H1 (cell line): ENCODE measurements at regions not wholly inside any gene's neighbourhood (a gene's known extent, or its start where the extent isn't known, plus 50 kb on each side); places are given as distances from the start of the nearest gene placed in this dataset.

Experiments
- ATF3 ChIP-seq: IDR thresholded peaks from 2 replicates; pipeline ENCODE4 v1.6.1; 2011; ENCODE audit warnings: low read depth, mild to moderate bottlenecking, low read length; ENCODE audit not compliant: insufficient read depth
- CEBPB ChIP-seq: IDR thresholded peaks from 2 replicates; pipeline ENCODE4 v1.6.1; 2012; ENCODE audit warnings: low read depth, low read length
- FOSL1 ChIP-seq: IDR thresholded peaks from 2 replicates; pipeline ENCODE4 v1.6.1; 2011; ENCODE audit warnings: mild to moderate bottlenecking, low read depth, low read length, moderate library complexity; ENCODE audit not compliant: insufficient read depth
- GABPA ChIP-seq: IDR thresholded peaks from 2 replicates; pipeline ENCODE4 v1.6.1; 2011; ENCODE audit warnings: mild to moderate bottlenecking, low read length, moderate library complexity, borderline replicate concordance; ENCODE audit not compliant: insufficient read depth
- JUN ChIP-seq: IDR thresholded peaks from 2 replicates; pipeline ENCODE4 v1.6.1; 2011; ENCODE audit warnings: low read depth, mild to moderate bottlenecking, improper control_type of control experiment, low read length
- NANOG ChIP-seq: IDR thresholded peaks from 2 replicates; pipeline ENCODE4 v1.6.1; 2011; ENCODE audit warnings: low read length, low read depth, mild to moderate bottlenecking, inconsistent platforms; ENCODE audit not compliant: insufficient read depth, poor library complexity, severe bottlenecking
- PHF8 ChIP-seq: fragments of 200-600 bp; sonication (generic); conservative IDR thresholded peaks from 2 replicates; pipeline ENCODE4 v1.7.1; 2012; ENCODE audit warnings: low read depth, mild to moderate bottlenecking, inconsistent platforms, low read length, moderate library complexity
- POU5F1 ChIP-seq: IDR thresholded peaks from 2 replicates; pipeline ENCODE4 v1.6.1; 2011; ENCODE audit warnings: low read depth, mild to moderate bottlenecking, low read length, moderate library complexity
- RAD21 ChIP-seq, 2 experiments: IDR thresholded peaks in 1 of 2; conservative IDR thresholded peaks in 1 of 2; 2 replicates each; pipeline ENCODE4 v1.6.1; 2011; ENCODE audit warnings: low read depth in 2 of 2, low read length in 2 of 2, improper control_type of control experiment in 1 of 2, inconsistent platforms in 1 of 2, mild to moderate bottlenecking in 1 of 2, moderate library complexity in 1 of 2
- SIX5 ChIP-seq: IDR thresholded peaks from 2 replicates; pipeline ENCODE4 v1.6.1; 2011; ENCODE audit warnings: mild to moderate bottlenecking, low read depth, low read length
- SP1 ChIP-seq: IDR thresholded peaks from 2 replicates; pipeline ENCODE4 v1.6.1; 2011; ENCODE audit warnings: low read depth, low read length
- SRF ChIP-seq: IDR thresholded peaks from 2 replicates; pipeline ENCODE4 v1.6.1; 2011; ENCODE audit warnings: mild to moderate bottlenecking, low read depth, low read length, moderate library complexity
- SUZ12 ChIP-seq: fragments of 200-600 bp; sonication (generic); IDR thresholded peaks from 2 replicates; pipeline ENCODE4 v1.6.1; 2012; ENCODE audit warnings: mild to moderate bottlenecking, inconsistent platforms, low read length, moderate library complexity, mixed read lengths
- TAF1 ChIP-seq: IDR thresholded peaks from 2 replicates; pipeline ENCODE4 v1.6.1; 2011; ENCODE audit warnings: mild to moderate bottlenecking, low read depth, low read length
- TCF12 ChIP-seq: IDR thresholded peaks from 2 replicates; pipeline ENCODE4 v1.6.1; 2011; ENCODE audit warnings: low read depth, mild to moderate bottlenecking, low read length
- YY1 ChIP-seq: IDR thresholded peaks from 2 replicates; pipeline ENCODE4 v1.6.1; 2011; ENCODE audit warnings: low read depth, mild to moderate bottlenecking, low read length

- TF ChIP-seq SP1, result no peak
- TF ChIP-seq SUZ12, result no peak
- no peak for TF ChIP-seq FOSL1
- TF ChIP-seq ATF3, result no peak
- TF ChIP-seq YY1, result no peak
- TF ChIP-seq RAD21 (IDR thresholded peaks at IDR 0.05 in 1 of 2, conservative IDR thresholded peaks at IDR 0.05 in 1 of 2; ENCODE audit: low read depth in 2 of 2, low read length in 2 of 2), result no peak
- no peak for TF ChIP-seq NANOG
- no peak for TF ChIP-seq TCF12
- no peak for TF ChIP-seq GABPA
- no peak for TF ChIP-seq PHF8
- no peak for TF ChIP-seq SRF
- no peak for TF ChIP-seq CEBPB
- TF ChIP-seq TAF1, result no peak
- TF ChIP-seq POU5F1, result no peak
- no peak for TF ChIP-seq SIX5
- no peak for TF ChIP-seq JUN
These were observed 200.9 kb downstream of the GRIN2B start (continued) for GRCh38 chr12:13780453-13780852.
